ENCODE measurements at regions not wholly inside any gene's neighbourhood (a gene's known extent, or its start where the extent isn't known, plus 50 kb on each side); places are given as distances from the start of the nearest gene placed in this dataset.
"Not testable (repeated sequence)": the region's sequence is repeated elsewhere in the genome, so short reads cannot be mapped to it uniquely, and the experiment has no call there.

DNA sequence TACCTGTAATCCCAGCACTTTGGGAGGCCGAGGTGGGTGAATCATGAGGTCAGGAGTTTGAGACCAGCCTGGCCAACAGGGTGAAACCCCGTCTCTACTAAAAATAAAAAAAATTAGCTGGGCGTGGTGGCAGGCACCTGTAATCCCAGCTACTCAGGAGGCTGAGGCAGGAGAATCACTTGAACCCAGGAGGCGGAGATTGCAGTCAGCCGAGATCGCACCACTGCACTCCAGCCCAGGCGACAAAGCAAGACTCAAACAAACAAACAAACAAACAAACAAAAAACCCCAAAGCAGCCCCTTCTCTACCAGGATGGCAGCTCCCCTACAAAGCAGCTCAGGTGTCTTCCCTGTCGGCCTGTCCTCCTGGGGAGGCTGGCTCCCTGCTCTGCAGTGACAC is 111.3 kb upstream of the ZNF479 start:
- not testable (repeated sequence) for TF ChIP-seq POLR2A, POLR2AphosphoS5 (IDR thresholded peaks at IDR 0.05; ENCODE audit: low read depth, low read length)

All from GM12892 (cell line).